Right lobe of liver (tissue), 6 donors: ENCODE measurements at regions not wholly inside any gene's neighbourhood (a gene's known extent, or its start where the extent isn't known, plus 50 kb on each side); places are given as distances from the start of the nearest gene placed in this dataset.
"Not testable (repeated sequence)": the region's sequence is repeated elsewhere in the genome, so short reads cannot be mapped to it uniquely, and the experiment has no call there.

Experiments
- ATAC-seq, 4 donors: fragments of 200-7000 bp; cut with Tn5 transposase; one replicate each; pipeline ENCODE4 v1.9.1; 2020; ENCODE audit warnings: mild to moderate bottlenecking in 4 of 4, moderate library complexity in 4 of 4
- DNase-seq, 3 donors: peaks; one replicate each; pipeline ENCODE4 v3.0.0-alpha.2; 2020
- H3K27ac ChIP-seq, 3 donors: fragments of 200-600 bp; one replicate each; pipeline ENCODE4 v1.8.0; 2022
- H3K27me3 ChIP-seq, 2 donors: fragments of 200-600 bp; one replicate each; pipeline ENCODE4 v1.8.0; 2022
- H3K36me3 ChIP-seq, 4 donors: fragments of 200-600 bp; sonication (generic) in 1 of 4; one replicate each; pipeline versions ENCODE4 v1.5.1 to v1.8.0; 2017 to 2022; ENCODE audit warnings: control low read depth in 1 of 4
- H3K4me1 ChIP-seq, 4 donors: fragments of 200-600 bp; sonication (generic) in 1 of 4; one replicate each; pipeline versions ENCODE4 v1.5.1 to v1.8.0; 2017 to 2022; ENCODE audit warnings: control low read depth in 1 of 4
- H3K4me3 ChIP-seq, 3 donors: fragments of 200-600 bp; one replicate each; pipeline ENCODE4 v1.8.0; 2022
- H3K9me3 ChIP-seq, 4 donors: fragments of 200-600 bp; sonication (generic) in 1 of 4; one replicate each; pipeline versions ENCODE4 v1.5.1 to v1.8.0; 2017 to 2022; ENCODE audit warnings: control low read depth in 1 of 4
- CTCF ChIP-seq, 4 donors: fragments of 200-600 bp in 3 of 4; fragments of 450-650 bp in 1 of 4; IDR thresholded peaks; one replicate each; pipeline versions ENCODE4 v1.5.1 to v1.8.0; 2016 to 2022; ENCODE audit warnings: antibody characterized with exemption in 4 of 4, mild to moderate bottlenecking in 2 of 4
- POLR2A ChIP-seq: fragments of 450-650 bp; IDR thresholded peaks from one replicate; pipeline ENCODE4 v1.6.1; 2017; ENCODE audit warnings: antibody characterized with exemption, mild to moderate bottlenecking
- WGBS: methylation state at CpG from one replicate; pipeline ENCODE4 v1.1.6; 2018; ENCODE audit warnings: low coverage, low lambda C conversion rate; ENCODE audit not compliant: insufficient coverage; ENCODE audit errors: missing lambda C conversion rate; 5-methylcytosine and 5-hydroxymethylcytosine counted together
- intact Hi-C, 2 donors: fragments of 100-400 bp; cut with DNase I; formaldehyde crosslinking; loops; one replicate each; pipeline versions ENCODE4 v1.11.2 to v1.14.1; 2022
- donor health status: DM: no; HTN: yes; CAD: no.
- donor health status: DM: no; HTN: no; CAD: no.
- donor health status: DM: no; HTN: no; CAD: no.
- donor health status: DM: no; HTN: yes; CAD: no.
- donor health status: DM: no; HTN: yes; CAD: no.

GRCh38 chr2:184314829-184315228 lies 283.5 kb upstream of the ZNF804A start:
- intact Hi-C loops, result no loop called here
- Histone ChIP-seq H3K4me1 (no peaks in the 10 kb centered on the region), H3K4me3 (no peak overlapping the region), H3K9me3 (no peaks in the 10 kb centered on the region), H3K27me3 (no peaks in the 10 kb centered on the region), H3K36me3 (no peaks in the 10 kb centered on the region), H3K27ac (no peak overlapping the region)
- WGBS, result 71% methylated on average over 2 of the region's 2 CpGs
- DNase-seq (no peak), ATAC-seq (no peak)
- TF ChIP-seq CTCF (IDR thresholded peaks at IDR 0.05) (no peak), POLR2A (no peak)

- H3K4me1 ChIP-seq, result no peaks in the 10 kb centered on the region
- H3K27me3 ChIP-seq, result no peaks in the 10 kb centered on the region
- H3K4me3 ChIP-seq, result no peak overlapping the region
- TF ChIP-seq CTCF (IDR thresholded peaks at IDR 0.05) (no peak), POLR2A (no peak)
- H3K9me3 ChIP-seq, result no peaks in the 10 kb centered on the region
- intact Hi-C loops, result no loop called here
- H3K36me3 ChIP-seq, result no peaks in the 10 kb centered on the region
- ATAC-seq (no peak), DNase-seq (no peak)
- H3K27ac ChIP-seq, result no peak overlapping the region
- WGBS, result 47% methylated on average over 2 of the region's 2 CpGs
Observed at GRCh38 chr2:184316921-184317320, 281.4 kb upstream of the ZNF804A start.

- Histone ChIP-seq H3K4me3 (no peak overlapping the region), H3K27me3 (no peaks in the 10 kb centered on the region), H3K9me3 (no peaks in the 10 kb centered on the region), H3K4me1 (no peaks in the 10 kb centered on the region), H3K27ac (no peak overlapping the region), H3K36me3 (no peaks in the 10 kb centered on the region)
- intact Hi-C loops, result no loop called here
- DNase-seq, result no peak
- ATAC-seq, result no peak
- WGBS, result 75% methylated on average over 2 of the region's 3 CpGs
- TF ChIP-seq POLR2A, result no peak
- TF ChIP-seq CTCF (IDR thresholded peaks at IDR 0.05), result no peak
Observed at GRCh38 chr2:184322615-184323014, 275.7 kb upstream of the ZNF804A start.

GRCh38 chr2:184326066-184326465 lies 272.3 kb upstream of the ZNF804A start:
- no peaks in the 10 kb centered on the region for H3K9me3 ChIP-seq
- H3K4me1 ChIP-seq, result no peaks in the 10 kb centered on the region
- DNase-seq (no peak), ATAC-seq (no peak)
- intact Hi-C loops, result no loop called here
- TF ChIP-seq CTCF (IDR thresholded peaks at IDR 0.05), result no peak
- H3K27me3 ChIP-seq, result no peaks in the 10 kb centered on the region
- no peaks in the 10 kb centered on the region for H3K36me3 ChIP-seq
- H3K4me3 ChIP-seq, result no peak overlapping the region
- H3K27ac ChIP-seq, result no peak overlapping the region
- WGBS, result 76% methylated on average over 2 of the region's 2 CpGs

- ATAC-seq, H3K36me3 ChIP-seq, intact Hi-C loops, H3K27ac ChIP-seq, H3K9me3 ChIP-seq, H3K4me3 ChIP-seq, DNase-seq, H3K27me3 ChIP-seq, H3K4me1 ChIP-seq: not testable (repeated sequence)
- WGBS, result 61% methylated on average over 5 of the region's 30 CpGs
Observed at GRCh38 chr2:184327805-184328204, 270.5 kb upstream of the ZNF804A start.

GRCh38 chr2:184330561-184330960 lies 267.8 kb upstream of the ZNF804A start:
- DNase-seq, H3K9me3 ChIP-seq, H3K27ac ChIP-seq, intact Hi-C loops, H3K36me3 ChIP-seq, ATAC-seq, H3K4me3 ChIP-seq, H3K4me1 ChIP-seq, H3K27me3 ChIP-seq: not testable (repeated sequence)
- WGBS, result 93% methylated on average over 18 of the region's 18 CpGs
